ENCODE measurements at regions not wholly inside any gene's neighbourhood (a gene's known extent, or its start where the extent isn't known, plus 50 kb on each side); places are given as distances from the start of the nearest gene placed in this dataset.

- ChIA-PET POLR2A (no interaction called here), CTCF (no interaction called here)
- H3K27ac ChIP-seq (ENCODE audit: low read depth in 2 of 2, low read length in 1 of 2) = no peak overlapping the region
- no peak overlapping the region for H3K4me2 ChIP-seq
- no peaks in the 10 kb centered on the region for H3F3A ChIP-seq (replicated peaks; ENCODE audit: insufficient read depth)
- no peaks in the 10 kb centered on the region for H3K79me2 ChIP-seq (ENCODE audit: insufficient read depth)
- H3K36me3 ChIP-seq (replicated peaks in 1 of 2; ENCODE audit: control insufficient read depth in 1 of 2, insufficient read depth in 2 of 2, low read length in 1 of 2) = no peaks in the 10 kb centered on the region
- no peaks in the 10 kb centered on the region for H4K20me1 ChIP-seq (ENCODE audit: insufficient read depth)
- H3K4me3 ChIP-seq (ENCODE audit: low read depth in 2 of 2, low read length in 1 of 2) = no peak overlapping the region
- peaks cover 9% of the 10 kb centered on the region; the same call in 1 of the 2 replicates for H3K9me3 ChIP-seq
- H2AFZ ChIP-seq (ENCODE audit: low read depth) = no peak overlapping the region
- no peaks in the 10 kb centered on the region for H3K9me2 ChIP-seq
- no peak for DNase-seq
- TF ChIP-seq TEAD4 (IDR thresholded peaks at IDR 0.05; ENCODE audit: borderline replicate concordance, insufficient read depth) (no peak), RAD21 (IDR thresholded peaks at IDR 0.05; ENCODE audit: low read length) (no peak), PBX3 (IDR thresholded peaks at IDR 0.05) (no peak), POLR2AphosphoS5 (IDR thresholded peaks at IDR 0.05; ENCODE audit: low read depth, low read length) (no peak), TAF1 (IDR thresholded peaks at IDR 0.05; ENCODE audit: borderline replicate concordance, low read depth, low read length) (no peak), MXI1 (IDR thresholded peaks at IDR 0.05; ENCODE audit: low read depth, low read length) (no peak), CTCF (IDR thresholded peaks at IDR 0.05) (no peak), SIN3A (IDR thresholded peaks at IDR 0.05; ENCODE audit: borderline replicate concordance, low read depth, low read length) (no peak), FOXJ3 (CRISPR knock-in tag; IDR thresholded peaks at IDR 0.05) (no peak), YY1 (IDR thresholded peaks at IDR 0.05; ENCODE audit: low read depth) (no peak), USF1 (IDR thresholded peaks at IDR 0.05; ENCODE audit: borderline replicate concordance, low read depth) (no peak), TCF12 (IDR thresholded peaks at IDR 0.05) (no peak), FOXM1 (IDR thresholded peaks at IDR 0.05; ENCODE audit: low read depth) (no peak), NFIC (IDR thresholded peaks at IDR 0.05; ENCODE audit: borderline replicate concordance) (no peak), ZBTB33 (IDR thresholded peaks at IDR 0.05; ENCODE audit: borderline replicate concordance, low read depth) (no peak), RXRA (IDR thresholded peaks at IDR 0.05; ENCODE audit: borderline replicate concordance, low read depth) (no peak), USF2 (IDR thresholded peaks at IDR 0.05; ENCODE audit: borderline replicate concordance, low read depth, low read length) (no peak)
- H3K4me1 ChIP-seq (ENCODE audit: control insufficient read depth in 1 of 2, insufficient read depth in 2 of 2, low read depth in 1 of 2, low read length in 1 of 2) = no peaks in the 10 kb centered on the region
- H3K9ac ChIP-seq = no peak overlapping the region
- no peaks in the 10 kb centered on the region for H3K27me3 ChIP-seq (ENCODE audit: insufficient read depth)
Measured at GRCh38 chr10:78121801-78122200, 88.1 kb downstream of the RPS24 start.
